RWPE1 (cell line): ENCODE measurements at regions not wholly inside any gene's neighbourhood (a gene's known extent, or its start where the extent isn't known, plus 50 kb on each side); places are given as distances from the start of the nearest gene placed in this dataset.

Source experiments
- CTCF ChIA-PET: fragments of 350-600 bp; sonication (Branson Sonifier 250); formaldehyde crosslinking; extraction: SDS; loops from one replicate; lab custom pipeline; 2021; lab: Yijun Ruan, JAX
- POLR2A ChIA-PET: fragments of 400-600 bp; formaldehyde crosslinking; extraction: SDS; loops from one replicate; lab custom pipeline; 2020; ENCODE audit warnings: antibody characterized with exemption; ENCODE audit not compliant: low non-redundant PET; lab: Yijun Ruan, JAX
- DNase-seq: peaks from one replicate; pipeline ENCODE4 v3.0.0; 2012; ENCODE audit warnings: low spot score
- H3K27ac ChIP-seq: fragments of 450-650 bp; 2 replicates; pipeline ENCODE4 v1.5.1; 2017
- CTCF ChIP-seq: fragments of 450-650 bp; conservative IDR thresholded peaks from 2 replicates; pipeline ENCODE4 v1.5.1; 2017; ENCODE audit warnings: low read depth, mild to moderate bottlenecking

- POLR2A ChIA-PET = no interaction called here
- no peak for DNase-seq
- TF ChIP-seq CTCF = no peak
- no peak overlapping the region for H3K27ac ChIP-seq
- CTCF ChIA-PET = no interaction called here
Observed at GRCh38 chr21:35376406-35377135, 327.5 kb upstream of the RUNX1 start.

- DNase-seq = peak; percentile 16
- ChIA-PET CTCF (no interaction called here), POLR2A (no interaction called here)
- no peak for TF ChIP-seq CTCF
- H3K27ac ChIP-seq = no peak overlapping the region
Observed at GRCh38 chr21:35375115-35375514, 326.0 kb upstream of the RUNX1 start.

- TF ChIP-seq CTCF = no peak
- ChIA-PET POLR2A (no interaction called here), CTCF (no interaction called here)
- no peak overlapping the region for H3K27ac ChIP-seq
- no peak for DNase-seq
Observed at GRCh38 chr21:35373998-35374397, 324.9 kb upstream of the RUNX1 start.

- ChIA-PET CTCF (no interaction called here), POLR2A (no interaction called here)
- no peak for DNase-seq
- TF ChIP-seq CTCF = no peak
- H3K27ac ChIP-seq = no peak overlapping the region
Observed at GRCh38 chr21:35372201-35372600, 323.1 kb upstream of the RUNX1 start.

GRCh38 chr21:35370671-35371070, 321.6 kb upstream of the RUNX1 start:
- ChIA-PET POLR2A (no interaction called here), CTCF (no interaction called here)
- TF ChIP-seq CTCF = no peak
- no peak for DNase-seq
- no peak overlapping the region for H3K27ac ChIP-seq

- POLR2A ChIA-PET = no interaction called here
- no peak for DNase-seq
- CTCF ChIA-PET = no interaction called here
- no peak overlapping the region for H3K27ac ChIP-seq
- TF ChIP-seq CTCF = no peak
Observed at GRCh38 chr21:35370071-35370470, 321.0 kb upstream of the RUNX1 start.
